ENCODE measurements at regions not wholly inside any gene's neighbourhood (a gene's known extent, or its start where the extent isn't known, plus 50 kb on each side); places are given as distances from the start of the nearest gene placed in this dataset.

DNA sequence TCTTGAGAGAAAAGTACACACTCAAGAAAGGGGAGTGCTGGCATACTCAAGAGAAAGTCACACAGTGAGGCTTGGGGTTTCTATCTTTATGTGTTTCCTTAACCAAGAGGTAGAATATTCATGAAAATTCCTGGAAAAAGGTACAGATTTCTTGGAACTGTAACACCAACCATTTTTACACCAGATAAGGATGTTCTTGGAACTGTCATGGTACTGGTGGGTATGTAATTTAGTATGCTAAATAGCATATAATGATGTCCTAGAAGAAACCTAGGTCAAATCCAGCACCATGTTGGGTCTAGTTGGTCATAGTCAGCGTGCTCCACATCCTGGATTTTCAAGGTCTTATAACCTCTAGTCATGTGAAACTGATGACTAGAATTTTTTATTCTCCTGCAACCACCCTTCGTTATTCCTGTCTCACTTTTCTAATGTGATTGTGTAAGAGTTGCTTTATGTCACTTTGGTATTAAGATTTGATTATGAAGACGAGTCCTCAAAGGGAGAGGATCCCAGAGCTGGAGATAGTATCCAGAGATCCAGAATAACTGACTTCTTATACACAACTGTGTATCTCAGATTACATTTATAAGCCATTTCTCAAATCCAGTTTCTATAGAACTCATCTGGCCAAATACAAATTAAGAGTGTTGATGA, 510.1 kb downstream of the TMTC2 start:
- intact Hi-C loops (cut with DNase I; ENCODE audit: low total_unique reads) = no loop called here
- no peak overlapping the region for H3K4me3 ChIP-seq
- 86 to 94% methylated on average over 3 of the region's 3 CpGs for WGBS, 2 donors
- no peaks in the 10 kb centered on the region for H3K4me1 ChIP-seq
- H3K27me3 ChIP-seq = no peaks in the 10 kb centered on the region
- no peaks in the 10 kb centered on the region for H3K36me3 ChIP-seq (ENCODE audit: low read depth, missing control alignments)
- no peak for TF ChIP-seq POLR2A (IDR thresholded peaks at IDR 0.05)
- TF ChIP-seq, protein P1, sequence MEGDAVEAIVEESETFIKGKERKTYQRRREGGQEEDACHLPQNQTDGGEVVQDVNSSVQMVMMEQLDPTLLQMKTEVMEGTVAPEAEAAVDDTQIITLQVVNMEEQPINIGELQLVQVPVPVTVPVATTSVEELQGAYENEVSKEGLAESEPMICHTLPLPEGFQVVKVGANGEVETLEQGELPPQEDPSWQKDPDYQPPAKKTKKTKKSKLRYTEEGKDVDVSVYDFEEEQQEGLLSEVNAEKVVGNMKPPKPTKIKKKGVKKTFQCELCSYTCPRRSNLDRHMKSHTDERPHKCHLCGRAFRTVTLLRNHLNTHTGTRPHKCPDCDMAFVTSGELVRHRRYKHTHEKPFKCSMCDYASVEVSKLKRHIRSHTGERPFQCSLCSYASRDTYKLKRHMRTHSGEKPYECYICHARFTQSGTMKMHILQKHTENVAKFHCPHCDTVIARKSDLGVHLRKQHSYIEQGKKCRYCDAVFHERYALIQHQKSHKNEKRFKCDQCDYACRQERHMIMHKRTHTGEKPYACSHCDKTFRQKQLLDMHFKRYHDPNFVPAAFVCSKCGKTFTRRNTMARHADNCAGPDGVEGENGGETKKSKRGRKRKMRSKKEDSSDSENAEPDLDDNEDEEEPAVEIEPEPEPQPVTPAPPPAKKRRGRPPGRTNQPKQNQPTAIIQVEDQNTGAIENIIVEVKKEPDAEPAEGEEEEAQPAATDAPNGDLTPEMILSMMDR (IDR thresholded peaks at IDR 0.05) = no peak
- no peaks in the 10 kb centered on the region for H3K9me3 ChIP-seq
- no peak overlapping the region for H3K27ac ChIP-seq
- no peak for DNase-seq

DNA sequence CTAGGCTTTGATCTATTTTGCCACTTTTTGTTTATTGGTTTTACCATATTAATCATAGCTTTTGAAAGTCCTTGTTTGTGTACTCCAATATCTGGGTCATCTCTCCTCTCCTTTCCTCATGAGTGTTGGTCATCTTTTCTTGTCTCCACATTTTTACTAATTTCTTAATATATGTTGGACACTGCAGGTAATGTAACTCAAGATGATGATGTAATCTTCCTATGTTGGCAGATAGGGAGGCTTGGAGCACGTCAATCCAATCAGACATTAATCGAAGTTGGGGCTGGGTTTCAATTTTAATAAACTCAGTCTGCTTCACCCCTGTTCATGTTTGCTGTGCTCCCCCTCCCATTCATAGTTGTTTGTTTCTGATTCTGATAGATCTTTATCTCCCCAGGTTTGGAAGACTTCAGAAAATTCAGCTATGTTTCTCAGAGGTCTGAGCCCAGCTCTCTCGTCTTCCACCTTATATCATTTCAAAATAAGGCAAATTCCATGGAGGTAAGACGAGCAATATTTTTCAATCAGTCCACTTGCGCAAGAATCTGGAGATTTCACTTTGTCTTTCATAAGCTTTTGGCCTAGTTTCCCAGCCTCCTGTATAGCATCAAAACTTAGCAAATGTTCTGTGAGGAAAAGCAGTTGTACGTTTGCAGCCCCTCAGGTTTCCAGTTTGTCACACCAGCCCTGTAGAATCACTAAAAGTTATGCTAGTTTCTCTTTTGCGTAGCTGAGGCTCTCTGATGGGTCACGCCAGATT, 504.1 kb downstream of the TMTC2 start:
- TF ChIP-seq POLR2A (IDR thresholded peaks at IDR 0.05) = no peak
- TF ChIP-seq, protein P1 (IDR thresholded peaks at IDR 0.05) = no peak
- intact Hi-C loops (cut with DNase I; ENCODE audit: low total_unique reads) = no loop called here
- Histone ChIP-seq H3K27me3 (no peaks in the 10 kb centered on the region), H3K4me1 (no peaks in the 10 kb centered on the region), H3K36me3 (ENCODE audit: low read depth, missing control alignments) (no peaks in the 10 kb centered on the region), H3K27ac (no peak overlapping the region), H3K9me3 (no peaks in the 10 kb centered on the region), H3K4me3 (no peak overlapping the region)
- 83 to 92% methylated on average over 8 of the region's 8 CpGs for WGBS, 2 donors
- no peak for DNase-seq

DNA sequence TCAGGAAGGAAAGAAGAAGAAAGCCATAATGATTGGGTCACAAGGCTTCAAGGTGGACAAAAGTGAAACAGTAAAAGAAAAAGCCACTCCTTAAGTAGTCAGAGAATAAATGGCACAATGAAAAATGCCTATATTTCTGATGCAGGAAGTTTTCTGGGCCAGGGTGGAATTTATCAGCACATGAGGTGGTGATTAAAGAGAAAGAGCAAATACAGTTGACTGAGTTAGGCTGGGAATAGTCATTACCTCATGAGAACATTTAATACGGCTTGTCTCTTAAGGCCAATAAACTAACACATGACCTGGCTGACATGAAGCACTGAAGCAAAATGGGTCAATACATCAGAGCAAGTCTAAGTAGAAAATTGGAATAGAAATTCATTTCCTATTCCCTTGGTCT, 499.7 kb downstream of the TMTC2 start:
- TF ChIP-seq POLR2A (IDR thresholded peaks at IDR 0.05) = no peak
- TF ChIP-seq, protein P1 (IDR thresholded peaks at IDR 0.05) = no peak
- H3K27me3 ChIP-seq = no peaks in the 10 kb centered on the region
- no peak overlapping the region for H3K27ac ChIP-seq
- DNase-seq = no peak
- H3K4me3 ChIP-seq = no peak overlapping the region
- H3K36me3 ChIP-seq (ENCODE audit: low read depth, missing control alignments) = no peaks in the 10 kb centered on the region
- WGBS, 2 donors = 68 to 76% methylated on average over 1 of the region's 1 CpG
- intact Hi-C loops (cut with DNase I; ENCODE audit: low total_unique reads) = no loop called here
- no peaks in the 10 kb centered on the region for H3K4me1 ChIP-seq
- H3K9me3 ChIP-seq = no peaks in the 10 kb centered on the region

DNA sequence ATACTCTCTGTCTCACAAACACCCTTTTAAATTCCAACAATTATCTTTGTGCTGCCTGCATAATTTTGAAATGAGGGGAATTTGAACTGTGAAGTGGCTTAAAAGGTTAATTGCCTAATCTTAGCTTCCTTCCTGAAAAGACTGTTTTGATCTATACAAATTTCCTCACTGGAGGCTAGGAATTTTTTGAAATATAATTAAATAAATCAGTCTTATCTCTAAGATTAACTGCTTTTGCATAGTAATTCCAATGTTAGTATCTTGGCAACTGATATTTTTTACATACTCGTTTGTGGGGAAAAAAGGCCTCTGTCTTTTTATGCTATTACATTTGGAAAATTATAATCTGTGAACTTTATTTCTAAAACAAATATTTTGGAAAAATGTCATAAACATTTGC, 498.5 kb downstream of the TMTC2 start:
- TF ChIP-seq POLR2A (IDR thresholded peaks at IDR 0.05) = no peak
- TF ChIP-seq, protein P1 (IDR thresholded peaks at IDR 0.05) = no peak
- WGBS, 2 donors = 29 to 39% methylated on average over 1 of the region's 1 CpG
- no peaks in the 10 kb centered on the region for H3K9me3 ChIP-seq
- no peak overlapping the region for H3K27ac ChIP-seq
- H3K4me3 ChIP-seq = no peak overlapping the region
- H3K27me3 ChIP-seq = no peaks in the 10 kb centered on the region
- no peak for DNase-seq
- H3K36me3 ChIP-seq (ENCODE audit: low read depth, missing control alignments) = no peaks in the 10 kb centered on the region
- H3K4me1 ChIP-seq = no peaks in the 10 kb centered on the region
- intact Hi-C loops (cut with DNase I; ENCODE audit: low total_unique reads) = no loop called here

Small RNAs in the stretch of these regions (small RNA-seq; reads per million reads assigned to genes)
- 0 reads per million in 2 donors for gene RF00334
